Loucy (cell line): ENCODE measurements at regions not wholly inside any gene's neighbourhood (a gene's known extent, or its start where the extent isn't known, plus 50 kb on each side); places are given as distances from the start of the nearest gene placed in this dataset.

ENCODE experiments used
- CTCF ChIP-seq: fragments of 200-600 bp; sonication (generic); conservative IDR thresholded peaks from 2 replicates; pipeline ENCODE4 v1.5.1; 2014; ENCODE audit warnings: mild to moderate bottlenecking, antibody characterized with exemption, low read length
- EZH2phosphoT487 ChIP-seq: fragments of 200-600 bp; IDR thresholded peaks from 2 replicates; pipeline ENCODE4 v1.6.1; 2018; ENCODE audit warnings: antibody characterized with exemption, mild to moderate bottlenecking, moderate library complexity, borderline replicate concordance

GRCh38 chr2:37555457-37555856, 116.0 kb downstream of the CDC42EP3 start:
- TF ChIP-seq CTCF (no peak), EZH2phosphoT487 (no peak)
